Smooth muscle cell (in vitro differentiated cells): ENCODE measurements at regions not wholly inside any gene's neighbourhood (a gene's known extent, or its start where the extent isn't known, plus 50 kb on each side); places are given as distances from the start of the nearest gene placed in this dataset.
A peak's percentile ranks its signal among the peaks of the same experiment; 100 is the strongest.

Experiments used
- DNase-seq: peaks from one replicate; lab custom pipeline; 2025; ENCODE audit not compliant: unreplicated experiment; lab: John Stamatoyannopoulos, UW
- H2AFZ ChIP-seq: fragments of 200-600 bp; sonication (generic); 2 replicates; pipeline ENCODE4 v1.6.0; 2016; ENCODE audit warnings: antibody characterized with exemption, low read depth, mild to moderate bottlenecking
- H3F3A ChIP-seq: fragments of 200-600 bp; sonication (generic); 2 replicates; pipeline ENCODE4 v1.6.0; 2017; ENCODE audit warnings: antibody characterized with exemption, low read depth
- H3K27ac ChIP-seq: fragments of 200-600 bp; sonication (generic); 2 replicates; pipeline ENCODE4 v1.5.1; 2016; ENCODE audit warnings: low read depth, mild to moderate bottlenecking
- H3K27me3 ChIP-seq: fragments of 200-600 bp; sonication (generic); 2 replicates; pipeline ENCODE4 v1.6.1; 2016; ENCODE audit warnings: low read depth, mild to moderate bottlenecking
- H3K36me3 ChIP-seq: fragments of 200-600 bp; sonication (generic); 2 replicates; pipeline ENCODE4 v1.5.1; 2016; ENCODE audit warnings: low read depth
- H3K4me1 ChIP-seq: fragments of 200-600 bp; sonication (generic); 2 replicates; pipeline ENCODE4 v1.5.1; 2016; ENCODE audit warnings: low read depth
- H3K4me2 ChIP-seq: fragments of 200-600 bp; sonication (generic); 2 replicates; pipeline ENCODE4 v1.6.0; 2016; ENCODE audit warnings: mild to moderate bottlenecking
- H3K4me3 ChIP-seq: fragments of 200-600 bp; sonication (generic); 2 replicates; pipeline ENCODE4 v1.5.1; 2016; ENCODE audit warnings: mild to moderate bottlenecking
- H3K79me2 ChIP-seq: fragments of 200-600 bp; sonication (generic); 2 replicates; pipeline ENCODE4 v1.6.0; 2016; ENCODE audit warnings: low read depth, mild to moderate bottlenecking
- H3K9ac ChIP-seq: fragments of 200-600 bp; sonication (generic); 2 replicates; pipeline ENCODE4 v1.6.0; 2016; ENCODE audit warnings: low read depth
- H3K9me3 ChIP-seq: fragments of 200-600 bp; sonication (generic); replicated peaks from 2 replicates; pipeline ENCODE4 v1.5.1; 2016; ENCODE audit warnings: low read depth
- H4K20me1 ChIP-seq: fragments of 200-600 bp; sonication (generic); 2 replicates; pipeline ENCODE4 v1.6.0; 2016; ENCODE audit warnings: low read depth
- WGBS: methylation state at CpG from one replicate; pipeline ENCODE4 v1.1.7; 2016; ENCODE audit warnings: low lambda C conversion rate; 5-methylcytosine and 5-hydroxymethylcytosine counted together
- TF ChIP-seq, protein P1 (sequence below): fragments of 200-600 bp; sonication (generic); IDR thresholded peaks from 2 replicates; pipeline ENCODE4 v1.5.1; 2017; ENCODE audit warnings: borderline replicate concordance, mild to moderate bottlenecking, antibody characterized with exemption; ENCODE audit not compliant: insufficient read depth, poor library complexity, severe bottlenecking

DNA sequence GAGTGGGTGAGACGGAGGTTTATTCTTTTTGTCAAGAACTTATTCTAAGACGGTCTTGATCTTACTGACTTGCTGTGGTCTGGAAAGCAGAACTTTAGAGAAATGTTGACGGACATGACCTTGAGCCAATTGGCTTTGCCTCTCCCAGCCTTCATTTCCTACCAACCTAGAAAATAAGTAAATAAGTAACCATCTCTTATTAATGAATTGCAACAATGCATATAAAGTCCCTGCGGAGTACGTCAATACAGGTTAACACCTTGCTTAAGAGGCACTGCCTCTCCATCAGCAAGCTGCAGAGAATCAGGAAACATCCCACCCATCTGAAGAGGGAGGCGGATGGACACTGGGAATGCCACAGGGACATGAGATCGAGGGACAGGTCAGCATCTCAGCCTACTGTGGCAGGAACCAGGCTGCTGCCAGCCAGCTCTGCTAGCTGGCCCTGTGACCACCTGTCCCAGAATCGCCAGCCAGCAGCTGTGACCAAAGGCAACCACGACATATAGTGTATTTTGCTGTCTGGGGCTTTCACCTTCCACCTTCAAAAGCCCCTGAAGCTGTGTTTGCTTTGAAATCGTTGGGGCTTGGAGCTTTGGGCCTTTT is 208.3 kb downstream of the BCL11B start:
- Histone ChIP-seq H3K79me2 (no peaks in the 10 kb centered on the region), H3K4me1 (no peaks in the 10 kb centered on the region), H3K9ac (no peak overlapping the region), H3K4me3 (no peak overlapping the region), H3K27ac (no peak overlapping the region), H3K4me2 (no peak overlapping the region), H3K9me3 (no peaks in the 10 kb centered on the region), H3F3A (no peaks in the 10 kb centered on the region), H3K36me3 (no peaks in the 10 kb centered on the region), H3K27me3 (no peaks in the 10 kb centered on the region), H4K20me1 (no peaks in the 10 kb centered on the region), H2AFZ (peak overlapping the region; percentile 17)
- TF ChIP-seq, protein P1, sequence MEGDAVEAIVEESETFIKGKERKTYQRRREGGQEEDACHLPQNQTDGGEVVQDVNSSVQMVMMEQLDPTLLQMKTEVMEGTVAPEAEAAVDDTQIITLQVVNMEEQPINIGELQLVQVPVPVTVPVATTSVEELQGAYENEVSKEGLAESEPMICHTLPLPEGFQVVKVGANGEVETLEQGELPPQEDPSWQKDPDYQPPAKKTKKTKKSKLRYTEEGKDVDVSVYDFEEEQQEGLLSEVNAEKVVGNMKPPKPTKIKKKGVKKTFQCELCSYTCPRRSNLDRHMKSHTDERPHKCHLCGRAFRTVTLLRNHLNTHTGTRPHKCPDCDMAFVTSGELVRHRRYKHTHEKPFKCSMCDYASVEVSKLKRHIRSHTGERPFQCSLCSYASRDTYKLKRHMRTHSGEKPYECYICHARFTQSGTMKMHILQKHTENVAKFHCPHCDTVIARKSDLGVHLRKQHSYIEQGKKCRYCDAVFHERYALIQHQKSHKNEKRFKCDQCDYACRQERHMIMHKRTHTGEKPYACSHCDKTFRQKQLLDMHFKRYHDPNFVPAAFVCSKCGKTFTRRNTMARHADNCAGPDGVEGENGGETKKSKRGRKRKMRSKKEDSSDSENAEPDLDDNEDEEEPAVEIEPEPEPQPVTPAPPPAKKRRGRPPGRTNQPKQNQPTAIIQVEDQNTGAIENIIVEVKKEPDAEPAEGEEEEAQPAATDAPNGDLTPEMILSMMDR = no peak
- DNase-seq = no peak
- 91% methylated on average over 10 of the region's 10 CpGs for WGBS

- TF ChIP-seq, protein P1 = no peak
- Histone ChIP-seq H2AFZ (peak overlapping the region; percentile 17), H3K36me3 (no peaks in the 10 kb centered on the region), H3K79me2 (no peaks in the 10 kb centered on the region), H3F3A (no peaks in the 10 kb centered on the region), H3K27ac (peak overlapping the region; percentile 60), H3K27me3 (no peaks in the 10 kb centered on the region), H4K20me1 (no peaks in the 10 kb centered on the region), H3K4me3 (no peak overlapping the region), H3K4me2 (no peak overlapping the region), H3K4me1 (no peaks in the 10 kb centered on the region), H3K9me3 (no peaks in the 10 kb centered on the region), H3K9ac (no peak overlapping the region)
- no peak for DNase-seq
- WGBS = 75% methylated on average over 9 of the region's 9 CpGs
Observed at GRCh38 chr14:99064262-99064954, 207.6 kb downstream of the BCL11B start.

- no peak for DNase-seq
- TF ChIP-seq, protein P1 = no peak
- no peak overlapping the region for H2AFZ ChIP-seq
- no peak overlapping the region for H3K9ac ChIP-seq
- no peaks in the 10 kb centered on the region for H3K79me2 ChIP-seq
- no peak overlapping the region for H3K4me2 ChIP-seq
- H3K36me3 ChIP-seq = no peaks in the 10 kb centered on the region
- WGBS = 93% methylated on average over 3 of the region's 3 CpGs
- no peaks in the 10 kb centered on the region for H3K4me1 ChIP-seq
- no peaks in the 10 kb centered on the region for H3K9me3 ChIP-seq
- no peaks in the 10 kb centered on the region for H3K27me3 ChIP-seq
- H4K20me1 ChIP-seq = no peaks in the 10 kb centered on the region
- H3K4me3 ChIP-seq = no peak overlapping the region
- H3K27ac ChIP-seq = no peak overlapping the region
- H3F3A ChIP-seq = no peaks in the 10 kb centered on the region
Observed at GRCh38 chr14:99065551-99065950, 206.4 kb downstream of the BCL11B start.

GRCh38 chr14:99066378-99066777 is 205.6 kb downstream of the BCL11B start:
- 96% methylated on average over 23 of the region's 23 CpGs for WGBS
- H3K9me3 ChIP-seq = no peaks in the 10 kb centered on the region
- no peak overlapping the region for H3K4me2 ChIP-seq
- no peak overlapping the region for H3K27ac ChIP-seq
- H3K27me3 ChIP-seq = no peaks in the 10 kb centered on the region
- H2AFZ ChIP-seq = no peak overlapping the region
- no peaks in the 10 kb centered on the region for H4K20me1 ChIP-seq
- no peaks in the 10 kb centered on the region for H3K79me2 ChIP-seq
- TF ChIP-seq, protein P1 = no peak
- H3K4me3 ChIP-seq = no peak overlapping the region
- H3K4me1 ChIP-seq = no peaks in the 10 kb centered on the region
- H3K36me3 ChIP-seq = no peaks in the 10 kb centered on the region
- no peak for DNase-seq
- no peaks in the 10 kb centered on the region for H3F3A ChIP-seq
- H3K9ac ChIP-seq = no peak overlapping the region
